Brain microvascular endothelial cell (primary cell): ENCODE measurements at regions not wholly inside any gene's neighbourhood (a gene's known extent, or its start where the extent isn't known, plus 50 kb on each side); places are given as distances from the start of the nearest gene placed in this dataset.

Source experiments
- DNase-seq: peaks from one replicate; pipeline ENCODE4 v3.0.0-alpha.2; 2020
- H3K27ac ChIP-seq: fragments of 250-450 bp; sonication (Bioruptor Pico); 2 replicates; pipeline ENCODE4 v1.5.1; 2020; ENCODE audit warnings: mild to moderate bottlenecking, moderate library complexity
- H3K27me3 ChIP-seq: fragments of 250-450 bp; sonication (Bioruptor Pico); replicated peaks from 2 replicates; pipeline ENCODE4 v1.5.1; 2020; ENCODE audit warnings: mild to moderate bottlenecking
- H3K36me3 ChIP-seq: fragments of 250-450 bp; sonication (Bioruptor Pico); replicated peaks from 2 replicates; pipeline ENCODE4 v1.5.1; 2020; ENCODE audit warnings: mild to moderate bottlenecking
- H3K4me3 ChIP-seq: 2 replicates; pipeline ENCODE4 v1.5.1; 2011; ENCODE audit warnings: low read depth, mild to moderate bottlenecking, control low read depth, low read length, moderate library complexity
- in situ Hi-C: cut with HindIII; loops from 2 replicates; pipeline ENCODE4 v1.10.0; 2017; ENCODE audit warnings: low sequenced_read_pairs, low pct_ligation_motif_present
- TF ChIP-seq, protein P1 (sequence below): IDR thresholded peaks from 2 replicates; pipeline ENCODE4 v1.5.1; 2011; ENCODE audit warnings: low read depth, mild to moderate bottlenecking, moderate library complexity, low read length, control low read depth, inconsistent platforms; ENCODE audit errors: missing control alignments

DNA sequence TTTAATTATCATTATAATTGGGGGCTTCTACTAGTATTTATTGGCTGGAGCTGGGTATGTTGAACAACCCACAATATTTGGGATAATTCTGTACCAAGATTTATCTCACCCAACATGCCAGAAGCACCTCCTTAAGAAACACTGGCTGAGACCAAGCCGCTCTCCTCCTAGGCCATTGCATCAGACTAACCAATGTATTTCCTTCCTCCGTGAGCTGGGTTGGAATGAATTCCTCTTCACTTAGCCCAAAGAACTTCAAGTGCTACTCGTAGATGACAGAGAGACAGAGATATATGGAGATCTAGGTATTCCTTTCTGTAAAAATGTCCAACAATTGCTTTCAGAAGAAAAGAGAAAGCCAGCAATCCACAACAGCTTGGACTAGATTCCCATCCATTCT, 87.2 kb upstream of the ETS2 start:
- no peaks in the 10 kb centered on the region for H3K27me3 ChIP-seq
- in situ Hi-C loops, result no loop called here
- TF ChIP-seq, protein P1, sequence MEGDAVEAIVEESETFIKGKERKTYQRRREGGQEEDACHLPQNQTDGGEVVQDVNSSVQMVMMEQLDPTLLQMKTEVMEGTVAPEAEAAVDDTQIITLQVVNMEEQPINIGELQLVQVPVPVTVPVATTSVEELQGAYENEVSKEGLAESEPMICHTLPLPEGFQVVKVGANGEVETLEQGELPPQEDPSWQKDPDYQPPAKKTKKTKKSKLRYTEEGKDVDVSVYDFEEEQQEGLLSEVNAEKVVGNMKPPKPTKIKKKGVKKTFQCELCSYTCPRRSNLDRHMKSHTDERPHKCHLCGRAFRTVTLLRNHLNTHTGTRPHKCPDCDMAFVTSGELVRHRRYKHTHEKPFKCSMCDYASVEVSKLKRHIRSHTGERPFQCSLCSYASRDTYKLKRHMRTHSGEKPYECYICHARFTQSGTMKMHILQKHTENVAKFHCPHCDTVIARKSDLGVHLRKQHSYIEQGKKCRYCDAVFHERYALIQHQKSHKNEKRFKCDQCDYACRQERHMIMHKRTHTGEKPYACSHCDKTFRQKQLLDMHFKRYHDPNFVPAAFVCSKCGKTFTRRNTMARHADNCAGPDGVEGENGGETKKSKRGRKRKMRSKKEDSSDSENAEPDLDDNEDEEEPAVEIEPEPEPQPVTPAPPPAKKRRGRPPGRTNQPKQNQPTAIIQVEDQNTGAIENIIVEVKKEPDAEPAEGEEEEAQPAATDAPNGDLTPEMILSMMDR, result no peak
- H3K4me3 ChIP-seq, result no peak overlapping the region
- no peak overlapping the region for H3K27ac ChIP-seq
- H3K36me3 ChIP-seq, result no peaks in the 10 kb centered on the region
- no peak for DNase-seq

DNA sequence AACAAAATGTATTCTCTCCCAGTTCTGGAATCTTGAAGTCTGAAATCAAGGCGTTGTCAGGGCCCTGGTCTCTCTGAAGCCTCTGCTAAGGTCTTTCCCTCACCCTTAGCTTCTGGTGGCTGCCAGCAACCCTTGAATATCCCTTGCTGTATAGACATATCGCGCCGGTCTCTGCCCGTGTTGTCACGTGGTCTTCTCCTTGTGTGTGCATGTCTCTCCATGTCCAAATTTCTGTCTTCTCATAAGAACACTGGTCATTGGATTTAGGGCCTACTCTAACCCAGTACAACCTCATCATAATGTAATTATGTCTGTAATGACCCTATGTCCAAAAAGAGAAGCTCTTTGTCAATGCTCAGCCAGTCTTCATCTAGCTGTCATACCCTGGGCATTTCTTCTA, 85.7 kb upstream of the ETS2 start:
- TF ChIP-seq, protein P1, result no peak
- Histone ChIP-seq H3K27ac (no peak overlapping the region), H3K4me3 (no peak overlapping the region), H3K36me3 (no peaks in the 10 kb centered on the region), H3K27me3 (no peaks in the 10 kb centered on the region)
- no peak for DNase-seq
- in situ Hi-C loops, result no loop called here

DNA sequence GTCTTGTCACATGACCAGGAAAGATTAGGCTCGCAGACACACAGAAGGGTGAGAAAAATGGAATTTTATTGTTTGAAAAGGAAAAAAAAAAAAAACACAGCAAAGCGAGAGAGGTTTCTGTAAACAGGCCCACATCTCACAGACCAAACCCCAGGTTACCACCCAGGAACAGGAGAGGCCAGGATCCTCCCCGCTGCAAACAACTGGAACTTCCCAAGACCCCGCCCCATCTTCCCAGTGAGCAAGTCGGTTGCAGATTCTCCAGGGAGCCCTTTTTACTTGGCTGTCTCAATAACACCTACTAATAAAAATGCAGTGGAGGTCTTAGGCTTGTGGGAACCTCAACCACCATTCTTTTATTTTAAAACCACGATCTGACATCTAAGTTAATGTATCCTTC, 84.7 kb upstream of the ETS2 start:
- no peak overlapping the region for H3K27ac ChIP-seq
- no peaks in the 10 kb centered on the region for H3K27me3 ChIP-seq
- H3K36me3 ChIP-seq, result no peaks in the 10 kb centered on the region
- TF ChIP-seq, protein P1, result no peak
- in situ Hi-C loops, result no loop called here
- no peak overlapping the region for H3K4me3 ChIP-seq
- DNase-seq, result no peak

DNA sequence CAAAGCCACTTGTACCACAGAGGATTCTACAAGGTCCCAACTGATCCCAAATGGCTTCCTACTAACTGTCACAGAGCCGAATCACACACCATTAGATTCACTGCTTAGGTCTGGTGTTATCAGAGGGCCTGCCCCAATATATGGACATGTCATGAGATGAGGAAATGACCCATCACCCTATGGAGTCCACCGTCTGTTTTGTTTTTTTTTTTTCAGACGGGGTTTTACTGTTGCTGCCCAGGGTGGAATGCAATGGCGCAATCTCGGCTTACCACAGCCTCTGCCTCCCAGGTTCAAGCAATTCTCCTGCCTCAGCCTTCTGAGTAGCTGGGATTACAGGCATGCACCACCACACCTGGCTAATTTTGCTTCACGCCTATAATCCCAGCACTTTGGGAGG, 83.8 kb upstream of the ETS2 start:
- in situ Hi-C loops, result no loop called here
- DNase-seq, result peak; percentile 8
- Histone ChIP-seq H3K27me3 (no peaks in the 10 kb centered on the region), H3K36me3 (no peaks in the 10 kb centered on the region), H3K27ac (no peak overlapping the region), H3K4me3 (no peak overlapping the region)
- TF ChIP-seq, protein P1, result no peak

DNA sequence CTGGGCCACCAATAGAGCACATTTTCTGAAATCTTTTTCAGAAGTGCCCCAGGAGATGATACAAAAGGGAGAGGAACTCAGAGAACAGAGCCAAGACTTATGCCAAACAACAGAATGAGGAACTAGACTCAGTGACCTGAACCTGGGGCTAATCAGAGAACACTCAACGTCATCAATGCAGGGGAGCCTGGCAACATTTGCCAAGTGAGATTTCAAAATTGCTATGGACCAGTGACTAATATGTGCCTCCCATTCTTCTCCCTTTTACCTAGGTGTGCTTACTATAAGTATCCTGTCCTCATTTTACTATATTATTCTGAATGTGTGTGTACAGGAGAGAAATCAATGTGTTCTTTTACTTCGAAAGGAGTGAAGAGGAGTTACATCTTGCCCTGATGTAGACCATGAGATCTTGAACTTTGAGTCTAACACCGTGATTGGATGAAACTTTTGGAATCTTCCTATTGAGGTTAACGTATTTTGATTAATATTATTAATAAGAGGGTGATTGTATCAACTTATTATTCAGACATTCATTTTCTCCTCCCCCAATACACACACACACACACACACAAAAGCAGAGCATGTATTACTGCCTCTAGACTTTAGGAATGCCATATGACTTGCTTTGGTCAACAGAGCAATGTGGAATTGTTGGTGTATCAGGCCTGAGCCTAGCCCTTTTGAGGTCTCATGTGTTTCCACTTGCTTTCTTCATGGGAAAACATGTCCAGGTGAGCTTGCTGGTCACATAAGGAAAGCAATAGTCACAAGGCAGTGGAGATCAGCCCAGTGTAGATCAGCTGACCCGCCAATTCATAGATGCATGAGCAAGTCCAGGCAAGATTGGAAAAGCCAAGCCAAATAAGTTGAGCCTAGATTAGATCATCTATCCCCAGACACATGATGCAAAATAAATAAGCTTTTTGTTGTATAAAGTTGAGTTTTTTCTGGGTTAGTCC, 80.3 kb upstream of the ETS2 start:
- TF ChIP-seq, protein P1, result no peak
- Histone ChIP-seq H3K4me3 (no peak overlapping the region), H3K36me3 (no peaks in the 10 kb centered on the region), H3K27ac (no peak overlapping the region), H3K27me3 (no peaks in the 10 kb centered on the region)
- DNase-seq, result no peak
- in situ Hi-C loops, result no loop called here

DNA sequence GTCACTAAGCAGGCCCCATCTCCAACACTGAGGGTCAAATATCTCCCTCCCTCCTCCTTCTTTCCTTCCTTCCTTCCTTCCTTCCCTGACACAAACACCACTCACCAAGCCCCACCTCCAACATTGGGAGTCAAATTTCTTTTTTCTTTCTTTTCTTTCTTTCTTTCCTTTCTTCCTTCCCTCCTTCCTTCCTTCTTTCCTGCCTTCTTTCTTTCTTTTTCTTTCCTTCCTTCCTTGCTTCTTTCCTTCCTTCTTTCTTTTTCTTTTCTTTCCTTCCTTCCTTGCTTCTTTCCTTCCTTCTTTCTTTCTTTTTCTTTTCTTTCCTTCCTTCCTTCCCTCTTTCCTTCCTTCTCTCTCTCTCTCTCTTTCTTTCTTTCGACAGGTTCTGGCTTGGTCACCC, 79.2 kb upstream of the ETS2 start:
- in situ Hi-C loops, result no loop called here

More for the DNA sequence above, 79.2 kb upstream of the ETS2 start:
- TF ChIP-seq, protein P1, result no peak
- Histone ChIP-seq H3K36me3 (no peaks in the 10 kb centered on the region), H3K27ac (no peak overlapping the region), H3K4me3 (no peak overlapping the region), H3K27me3 (no peaks in the 10 kb centered on the region)
- DNase-seq, result no peak
